Upper lobe of left lung (tissue), 4 donors: ENCODE measurements at regions not wholly inside any gene's neighbourhood (a gene's known extent, or its start where the extent isn't known, plus 50 kb on each side); places are given as distances from the start of the nearest gene placed in this dataset.

ENCODE experiments used
- CTCF ChIP-seq, 6 experiments: fragments of 450-650 bp in 4 of 6; fragments of 200-600 bp in 2 of 6; sonication (generic) in 2 of 6; IDR thresholded peaks; one replicate each; pipeline ENCODE4 v1.5.1; 2016 to 2019; ENCODE audit warnings: antibody characterized with exemption in 6 of 6
- EP300 ChIP-seq, 4 donors: sonication (generic); formaldehyde crosslinking; IDR thresholded peaks; one replicate each; pipeline ENCODE4 v1.5.1; 2017; ENCODE audit warnings: antibody characterized with exemption in 4 of 4, control low read depth in 2 of 4
- POLR2AphosphoS5 ChIP-seq, 2 donors: sonication (generic); formaldehyde crosslinking; IDR thresholded peaks; one replicate each; pipeline ENCODE4 v1.5.1; 2017; ENCODE audit warnings: antibody characterized with exemption in 2 of 2

GRCh38 chr7:81112731-81113130 lies 193.9 kb upstream of the SEMA3C start:
- no peak for TF ChIP-seq CTCF (IDR thresholded peaks at IDR 0.05)
- TF ChIP-seq EP300 (IDR thresholded peaks at IDR 0.05), result no peak
- TF ChIP-seq POLR2AphosphoS5 (IDR thresholded peaks at IDR 0.05), result no peak
